Glomerular visceral epithelial cell (primary cell): ENCODE measurements at regions not wholly inside any gene's neighbourhood (a gene's known extent, or its start where the extent isn't known, plus 50 kb on each side); places are given as distances from the start of the nearest gene placed in this dataset.

ENCODE experiments used
- DNase-seq: peaks from one replicate; pipeline ENCODE4 v3.0.0-alpha.2; 2016; ENCODE audit errors: extremely low spot score

GRCh38 chr15:77737238-77738037 is 104.7 kb upstream of the LINGO1 start:
- no peak for DNase-seq

DNA sequence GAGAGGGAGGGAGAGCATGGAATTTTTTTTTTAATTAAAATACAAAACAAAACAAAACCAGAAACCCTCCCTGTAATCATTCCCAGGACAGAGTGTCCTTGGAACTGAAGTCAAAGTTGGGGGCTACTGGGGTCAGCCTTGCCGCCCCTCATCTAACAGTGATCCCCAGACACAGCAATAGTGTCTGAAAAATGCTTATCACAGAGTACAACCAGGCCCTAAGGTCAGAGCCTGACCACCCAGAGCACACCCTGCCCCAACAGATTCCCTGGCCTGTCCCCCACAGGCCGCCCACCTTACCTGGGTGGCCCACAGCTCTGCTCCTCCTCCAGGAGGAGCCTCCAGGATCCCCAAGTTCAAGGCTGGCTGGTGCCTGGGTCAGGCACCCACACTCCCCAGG is 101.6 kb upstream of the LINGO1 start:
- DNase-seq = no peak

DNA sequence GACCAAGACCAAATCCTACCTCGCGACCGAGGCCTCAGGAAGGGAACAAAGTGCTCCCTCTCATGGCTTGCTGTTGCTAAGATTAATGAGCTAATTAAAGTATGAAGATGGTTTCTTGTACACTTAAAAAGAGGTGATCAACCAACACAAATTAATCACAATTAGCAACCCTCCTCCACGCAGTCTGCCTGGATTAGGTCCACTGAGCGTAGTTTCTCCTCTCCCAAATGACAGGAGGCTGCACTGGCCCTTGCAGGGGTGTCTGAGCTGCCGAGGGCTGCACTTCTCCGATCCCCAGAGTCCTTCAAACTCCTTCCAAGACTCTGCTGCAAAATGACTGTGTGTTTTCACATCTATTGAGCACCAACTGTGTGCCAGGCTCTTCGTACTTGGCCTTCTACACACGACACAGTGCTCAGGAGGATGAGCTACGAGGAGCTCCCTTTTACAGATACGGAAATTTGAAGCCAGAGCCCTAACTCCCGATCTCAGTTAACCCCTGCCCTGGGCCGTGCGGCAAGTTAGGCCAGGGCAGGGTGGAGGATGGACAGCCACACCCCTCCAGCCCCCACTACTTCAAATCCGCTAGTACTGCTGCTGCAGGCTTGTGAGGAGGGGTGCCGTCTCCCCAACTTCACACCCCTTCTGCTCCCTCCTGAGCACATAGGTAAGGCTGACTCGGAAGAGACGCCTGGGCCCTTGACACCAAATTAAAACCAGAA is 101.0 kb upstream of the LINGO1 start:
- no peak for DNase-seq

GRCh38 chr15:77732514-77733335 is 100.0 kb upstream of the LINGO1 start:
- DNase-seq = no peak

- DNase-seq = no peak
These were observed 99.2 kb upstream of the LINGO1 start for GRCh38 chr15:77731945-77732344.

- no peak for DNase-seq
These were observed 98.4 kb upstream of the LINGO1 start for GRCh38 chr15:77731067-77731466.

DNA sequence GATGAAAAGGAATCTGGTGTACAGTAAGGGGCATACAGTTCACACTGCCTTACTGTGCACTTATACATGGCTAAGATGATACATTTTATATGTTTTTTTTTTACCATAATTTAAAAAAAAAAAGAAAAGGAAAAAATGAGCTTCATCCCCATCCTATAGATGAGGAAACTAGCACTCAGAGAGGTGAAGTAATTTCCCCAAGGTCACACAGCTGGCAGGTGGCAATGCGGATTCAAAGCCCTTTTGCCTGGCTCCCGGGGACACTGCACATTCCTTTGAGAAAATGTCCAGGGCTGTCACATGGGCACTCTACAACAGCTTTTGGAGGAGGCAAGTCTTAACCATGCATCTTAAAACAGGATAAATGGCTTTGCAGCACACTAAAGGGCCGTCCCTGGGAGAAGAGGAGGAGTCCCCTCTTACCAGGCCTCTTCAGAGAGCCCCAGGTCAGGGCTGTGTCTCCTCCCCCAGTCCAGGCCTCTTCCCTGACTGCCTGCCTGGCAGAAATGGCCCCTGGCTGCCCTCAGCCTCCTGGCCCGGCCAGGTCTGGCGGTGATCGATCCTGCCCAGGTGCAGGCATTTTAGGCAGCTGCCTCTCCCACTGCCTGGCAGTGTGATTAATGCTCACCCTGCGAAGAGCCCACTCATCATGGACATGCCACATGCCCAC is 95.1 kb upstream of the LINGO1 start:
- no peak for DNase-seq

- no peak for DNase-seq
These were observed 92.0 kb upstream of the LINGO1 start for GRCh38 chr15:77724715-77725114.

- DNase-seq = no peak
These were observed 91.0 kb upstream of the LINGO1 start for GRCh38 chr15:77723756-77724155.

DNA sequence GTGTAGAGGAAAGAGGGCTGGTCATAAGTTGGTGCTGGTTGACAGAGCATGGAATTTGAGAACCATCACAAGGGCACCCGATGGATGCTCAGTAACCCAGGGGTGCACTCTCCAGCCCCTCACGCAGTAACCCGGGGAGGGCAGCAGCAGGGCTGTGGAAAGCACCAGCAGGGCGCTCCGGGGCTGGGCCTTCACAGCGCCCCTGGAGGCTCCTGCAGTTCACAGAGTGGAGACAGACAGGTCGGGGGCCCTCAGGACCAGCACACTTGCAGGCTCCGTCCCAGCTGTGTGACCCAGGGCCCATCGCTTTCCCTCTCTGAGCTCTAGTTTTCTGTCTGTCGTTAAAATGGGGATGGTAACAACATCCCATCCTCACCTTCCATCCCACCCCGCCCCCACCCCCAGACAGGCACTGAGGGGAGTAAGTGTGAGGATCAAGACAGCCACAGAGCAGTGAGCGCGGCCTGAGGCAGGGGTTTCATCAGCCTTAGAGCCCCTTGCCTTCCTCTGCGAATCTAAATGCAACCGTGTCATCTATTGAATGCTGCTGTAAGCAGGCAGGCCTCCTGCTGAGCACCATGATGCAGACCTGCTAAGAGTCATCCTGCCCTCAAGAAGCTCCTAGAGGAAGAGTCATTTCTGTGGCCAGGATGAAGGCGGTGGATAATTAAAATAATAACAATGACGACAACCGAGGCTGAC is 90.2 kb upstream of the LINGO1 start:
- DNase-seq = no peak

- no peak for DNase-seq
These were observed 89.3 kb upstream of the LINGO1 start for GRCh38 chr15:77721963-77722362.

- DNase-seq = no peak
These were observed 87.9 kb upstream of the LINGO1 start for GRCh38 chr15:77720655-77721054.

DNA sequence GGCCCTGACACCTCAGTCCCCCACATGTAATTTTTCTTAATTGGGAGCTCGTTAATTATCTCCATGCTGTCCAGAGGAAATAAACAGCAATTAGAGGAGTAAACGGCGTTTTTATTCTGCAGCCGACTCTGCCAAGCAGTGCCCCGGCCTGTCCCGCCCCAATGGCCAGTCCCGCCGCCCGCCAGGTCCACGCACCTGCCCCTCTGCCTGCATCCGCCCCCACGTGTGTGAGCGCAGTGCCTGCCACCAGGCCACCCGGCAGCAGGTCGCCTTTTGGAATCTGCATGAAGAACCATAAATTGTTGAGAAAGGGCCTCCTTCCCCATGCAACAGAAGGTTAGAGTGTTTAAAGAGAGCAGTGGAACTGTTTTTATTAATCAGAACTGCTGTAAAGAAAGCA is 87.5 kb upstream of the LINGO1 start:
- no peak for DNase-seq

DNA sequence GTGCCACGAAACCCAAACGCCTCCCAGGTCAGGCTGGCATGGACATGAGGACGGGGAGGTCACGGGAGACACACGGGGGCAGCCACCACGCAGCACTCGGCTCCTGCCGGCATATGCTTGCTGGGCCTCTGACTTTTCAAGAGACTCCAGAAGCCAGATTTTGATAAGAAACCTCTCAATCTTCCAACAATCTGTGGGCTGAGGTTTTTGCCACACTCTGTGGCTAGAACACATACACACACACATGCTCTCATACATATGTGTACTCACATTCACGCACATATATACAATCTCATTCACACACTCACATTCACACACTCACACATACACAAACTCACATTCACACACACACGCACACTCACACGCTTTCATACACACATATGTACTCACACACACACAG is 86.7 kb upstream of the LINGO1 start:
- no peak for DNase-seq

- DNase-seq = no peak
These were observed 84.8 kb upstream of the LINGO1 start for GRCh38 chr15:77717333-77717990.

- no peak for DNase-seq
These were observed 84.1 kb upstream of the LINGO1 start for GRCh38 chr15:77716632-77717332.

DNA sequence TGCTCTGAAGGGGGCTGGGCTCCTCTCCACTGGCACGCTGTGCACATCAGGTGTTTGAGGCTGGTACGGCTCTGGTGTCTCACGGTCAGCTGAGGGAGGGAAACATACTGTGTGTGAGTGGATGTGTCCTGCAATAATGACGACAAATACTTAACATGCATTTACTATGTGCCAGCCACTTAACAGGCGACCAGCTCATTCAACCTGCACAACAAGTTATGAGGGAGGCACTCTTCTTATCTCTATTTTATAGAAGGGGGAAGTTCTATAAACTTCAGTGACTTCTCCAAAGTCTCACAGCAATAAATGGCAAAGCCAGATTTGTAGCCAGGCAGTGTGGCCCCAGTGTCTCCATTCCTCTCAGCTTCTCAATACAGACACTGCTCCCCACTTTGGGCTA is 83.1 kb upstream of the LINGO1 start:
- DNase-seq = no peak

- DNase-seq = no peak
These were observed 82.3 kb upstream of the LINGO1 start for GRCh38 chr15:77715051-77715450.

DNA sequence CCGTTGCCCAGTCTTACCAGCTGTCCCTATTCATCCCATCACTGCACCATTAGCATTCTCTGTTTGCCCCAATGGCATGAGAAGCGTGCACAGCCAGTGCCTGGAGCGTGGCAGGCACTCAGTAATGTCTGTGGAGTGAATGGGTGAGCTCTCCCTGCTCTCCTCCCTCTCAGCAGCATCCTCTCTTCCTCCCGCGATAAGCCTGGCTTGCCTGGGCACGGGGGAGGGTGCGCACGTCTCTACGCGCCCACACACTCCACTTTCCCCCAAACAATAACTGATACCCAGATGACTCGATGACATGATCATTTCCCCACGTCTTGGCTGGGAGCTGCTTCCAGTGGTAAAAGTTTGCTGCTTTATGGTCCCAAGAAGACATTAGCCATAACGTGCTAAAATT is 81.8 kb upstream of the LINGO1 start:
- no peak for DNase-seq

- DNase-seq = no peak
These were observed 81.3 kb upstream of the LINGO1 start for GRCh38 chr15:77714023-77714422.
